ENCODE measurements at regions not wholly inside any gene's neighbourhood (a gene's known extent, or its start where the extent isn't known, plus 50 kb on each side); places are given as distances from the start of the nearest gene placed in this dataset.
A peak's percentile ranks its signal among the peaks of the same experiment; 100 is the strongest.
"Not testable (repeated sequence)": the region's sequence is repeated elsewhere in the genome, so short reads cannot be mapped to it uniquely, and the experiment has no call there.

DNA sequence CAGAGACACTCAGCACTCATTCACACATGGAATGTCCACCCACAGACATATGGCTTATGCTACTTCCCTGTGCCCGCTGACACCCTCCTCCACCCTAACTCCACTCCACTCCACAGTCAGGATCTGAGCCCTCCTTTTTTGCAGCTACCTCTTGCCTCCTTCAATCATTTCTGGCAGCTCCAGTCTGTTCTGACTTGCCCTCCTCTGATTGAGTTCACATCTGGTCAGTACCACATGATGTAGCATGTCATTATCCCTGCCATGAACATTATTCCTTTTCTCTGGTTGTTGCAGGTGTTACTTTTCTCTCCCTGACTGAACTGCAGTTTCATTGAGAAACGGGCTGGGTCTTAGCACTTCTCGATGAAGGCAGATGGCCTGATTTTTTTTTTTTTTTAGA lies 130.1 kb upstream of the EGR2 start:
- intact Hi-C loops (cut with DNase I), result no loop called here
- no peak for DNase-seq (ENCODE audit: low spot score)
- no peak for ATAC-seq

GRCh38 chr10:62939698-62940097 lies 123.5 kb upstream of the EGR2 start:
- intact Hi-C loops (cut with DNase I), result no loop called here
- ATAC-seq (no peak), DNase-seq (ENCODE audit: low spot score) (no peak)

DNA sequence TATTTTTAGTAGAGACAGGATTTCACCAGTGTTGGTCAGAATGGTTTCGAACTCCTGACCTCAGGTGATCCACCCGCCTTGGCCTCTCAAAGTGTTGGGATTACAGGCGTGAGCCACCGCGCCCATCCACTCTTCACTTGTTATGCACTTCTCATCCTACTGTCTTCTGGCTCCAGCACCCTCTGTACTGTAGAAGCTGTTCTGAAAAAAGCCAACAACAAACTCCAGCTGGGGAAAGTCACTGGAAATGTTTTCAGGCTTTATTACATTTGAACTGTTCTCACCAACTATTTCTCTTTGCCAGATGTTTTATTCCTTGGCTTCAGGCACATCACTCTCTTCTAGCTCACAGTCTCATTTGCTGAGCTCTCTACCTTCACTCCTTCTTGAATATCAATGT lies 122.5 kb upstream of the EGR2 start:
- no peak for ATAC-seq
- no peak for DNase-seq (ENCODE audit: low spot score)
- intact Hi-C loops (cut with DNase I), result no loop called here

- DNase-seq (ENCODE audit: low spot score) (no peak), ATAC-seq (no peak)
- intact Hi-C loops (cut with DNase I), result no loop called here
Observed at GRCh38 chr10:62937674-62938073, 121.5 kb upstream of the EGR2 start.

DNA sequence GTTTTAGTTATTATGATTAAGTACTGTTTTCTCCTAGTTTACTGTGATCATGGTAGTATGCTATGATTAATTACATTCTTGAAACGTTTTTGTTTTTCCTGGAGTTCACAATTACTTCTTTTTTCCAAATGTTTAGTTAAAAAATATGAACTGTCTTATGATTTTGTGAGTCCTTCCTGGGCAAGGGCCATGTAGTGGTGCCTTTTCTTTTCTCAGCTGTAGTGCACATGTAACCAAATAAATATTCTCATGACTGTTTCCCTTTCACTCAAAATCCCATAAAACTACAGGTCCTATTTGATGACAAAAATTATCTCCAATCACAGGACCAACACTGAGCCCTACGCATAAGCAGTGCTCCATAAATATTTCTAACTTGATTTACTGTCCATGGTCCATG lies 118.9 kb upstream of the EGR2 start:
- DNase-seq (ENCODE audit: low spot score) (no peak), ATAC-seq (peak; percentile 50)
- intact Hi-C loops (cut with DNase I), result no loop called here

DNA sequence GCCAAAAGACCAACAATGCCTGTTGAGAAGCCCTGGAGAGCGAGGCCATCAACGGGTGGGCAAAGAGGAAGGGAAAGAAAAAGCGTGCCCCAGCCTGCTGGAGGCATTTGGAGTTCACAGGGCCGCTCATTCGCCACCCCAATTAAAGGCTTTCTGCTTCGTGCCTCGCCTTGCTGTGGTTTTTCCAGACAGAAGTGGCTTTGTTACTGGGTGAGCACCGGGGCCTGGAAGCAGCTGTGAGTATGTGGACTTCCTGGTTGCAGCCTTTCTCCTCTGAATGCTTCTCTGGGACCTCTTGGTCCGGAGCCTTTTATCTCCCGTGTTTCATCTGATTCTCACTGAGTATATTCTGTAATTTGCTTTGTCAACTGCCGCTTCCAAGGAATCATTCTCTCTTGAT lies 118.1 kb upstream of the EGR2 start:
- intact Hi-C loops (cut with DNase I), result no loop called here
- no peak for DNase-seq (ENCODE audit: low spot score)
- ATAC-seq, result peak; percentile 95

- not testable (repeated sequence) for DNase-seq (ENCODE audit: low spot score); ATAC-seq
Observed at GRCh38 chr10:62928763-62929162, 112.6 kb upstream of the EGR2 start.

GRCh38 chr10:62926407-62926806 lies 110.2 kb upstream of the EGR2 start:
- intact Hi-C loops (cut with DNase I), result no loop called here
- no peak for DNase-seq (ENCODE audit: low spot score)
- no peak for ATAC-seq

More at GRCh38 chr10:62928763-62929162, 112.6 kb upstream of the EGR2 start:
- intact Hi-C loops (cut with DNase I), result not testable (repeated sequence)

DNA sequence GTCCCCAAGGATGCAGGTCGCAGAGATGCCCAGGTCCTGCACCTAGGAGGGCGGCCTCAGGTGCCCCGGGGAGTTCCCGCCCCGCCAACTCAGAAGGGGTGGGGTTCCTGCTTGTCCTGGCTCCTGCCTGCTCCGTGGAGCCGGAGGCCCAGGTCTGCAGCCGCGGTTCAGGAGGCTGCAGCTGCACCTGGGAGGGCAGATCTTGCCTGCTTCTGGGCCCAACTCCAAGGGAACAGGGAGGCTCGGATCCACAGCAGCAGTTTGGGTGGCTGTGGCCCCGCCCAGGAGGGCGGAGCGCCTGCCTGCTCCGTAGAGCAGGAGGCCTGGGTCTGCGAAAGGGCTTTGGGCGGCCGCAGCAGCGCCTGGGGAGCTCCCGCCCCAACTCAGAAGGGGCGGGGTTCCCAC lies 108.2 kb upstream of the EGR2 start:
- intact Hi-C loops (cut with DNase I), result no loop called here
- ATAC-seq (peak; percentile 71), DNase-seq (ENCODE audit: low spot score) (no peak)

DNA sequence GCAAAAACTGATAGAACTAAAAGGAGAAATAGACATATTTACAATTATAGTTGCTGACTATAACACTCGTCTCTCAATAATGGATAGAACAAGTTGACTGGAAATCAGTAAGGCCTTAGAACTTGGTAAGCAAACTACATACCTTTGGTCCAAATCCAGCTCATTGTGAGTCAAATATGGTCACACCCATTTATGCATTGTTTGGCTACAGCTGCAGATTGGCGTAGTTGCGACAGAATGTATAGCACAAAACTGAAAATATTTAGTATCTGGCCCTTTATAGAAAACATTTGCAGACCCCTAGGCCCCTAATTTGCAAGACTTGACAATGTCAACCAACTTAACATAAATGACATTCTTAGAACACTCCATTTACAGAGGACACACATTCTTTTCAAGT lies 103.6 kb upstream of the EGR2 start:
- DNase-seq (ENCODE audit: low spot score), result no peak
- intact Hi-C loops (cut with DNase I), result no loop called here
- no peak for ATAC-seq

GRCh38 chr10:62917475-62918238 lies 101.5 kb upstream of the EGR2 start:
- ATAC-seq (no peak), DNase-seq (ENCODE audit: low spot score) (no peak)
- intact Hi-C loops (cut with DNase I), result no loop called here

- intact Hi-C loops (cut with DNase I), result no loop called here
- DNase-seq (ENCODE audit: low spot score) (no peak), ATAC-seq (peak; percentile 86)
Observed at GRCh38 chr10:62916141-62916603, 100.0 kb upstream of the EGR2 start.

DNA sequence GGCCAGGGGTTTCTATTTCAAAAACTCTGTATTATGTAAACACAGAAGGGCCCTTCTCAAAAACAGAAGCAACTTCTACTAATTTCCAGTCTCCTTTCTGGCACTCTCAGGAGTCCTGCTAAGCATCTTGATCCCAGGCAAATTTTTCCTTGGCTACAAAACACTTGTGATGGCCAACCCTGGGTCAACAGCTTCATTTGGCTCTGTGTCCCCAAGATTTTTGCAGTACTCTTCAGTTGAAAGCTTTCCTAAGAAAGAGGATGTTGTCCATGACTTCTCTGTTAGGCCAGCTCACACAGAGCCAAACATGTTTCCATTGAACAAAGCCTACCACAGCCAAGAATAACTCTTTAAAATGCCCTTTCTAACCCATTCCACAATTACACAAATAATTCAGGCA lies 99.0 kb upstream of the EGR2 start:
- intact Hi-C loops (cut with DNase I), result no loop called here
- ATAC-seq, result peak; percentile 69
- DNase-seq (ENCODE audit: low spot score), result no peak

GRCh38 chr10:62912086-62912485 lies 95.9 kb upstream of the EGR2 start:
- intact Hi-C loops (cut with DNase I), result no loop called here
- DNase-seq (ENCODE audit: low spot score), result no peak
- ATAC-seq, result no peak

DNA sequence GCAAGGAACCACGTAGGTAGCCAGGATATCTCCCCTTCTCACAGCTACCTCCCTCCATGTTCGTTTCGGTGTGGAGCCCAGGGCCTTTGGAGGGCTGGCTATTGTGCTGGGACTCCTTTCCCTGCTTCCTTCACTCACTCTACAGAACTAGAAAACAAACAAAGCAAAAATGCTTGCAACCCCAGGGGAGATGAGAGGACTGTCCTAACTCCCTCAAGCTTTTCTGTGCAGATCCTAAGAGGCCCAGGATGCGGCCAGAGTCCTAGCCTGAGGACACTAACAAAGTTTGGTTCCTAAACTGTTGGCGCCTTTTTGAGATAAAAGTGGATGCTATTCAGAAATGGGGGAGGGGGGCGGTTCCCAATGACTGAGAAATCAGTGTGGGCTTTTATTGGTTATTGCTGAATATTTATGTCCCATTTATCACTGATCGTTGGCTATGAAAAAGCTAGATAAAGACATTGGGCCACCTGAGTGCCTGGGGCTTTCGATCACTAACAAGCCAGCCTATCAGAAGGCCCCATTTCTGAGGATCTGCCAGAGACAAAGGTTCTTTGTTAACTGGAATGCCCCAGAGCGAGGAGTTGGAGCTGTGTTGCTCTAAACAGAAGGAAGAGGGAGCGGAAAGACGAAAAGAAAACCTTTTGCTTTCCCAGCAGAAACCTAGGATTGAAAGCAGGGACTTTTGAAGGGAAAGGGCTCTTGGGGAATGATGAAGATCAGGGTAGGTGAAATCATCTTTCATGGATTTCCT lies 95.2 kb upstream of the EGR2 start:
- DNase-seq (ENCODE audit: low spot score), result no peak
- intact Hi-C loops (cut with DNase I), result no loop called here
- peak; percentile 66 for ATAC-seq

- DNase-seq (ENCODE audit: low spot score) (no peak), ATAC-seq (no peak)
- intact Hi-C loops (cut with DNase I), result no loop called here
Observed at GRCh38 chr10:62907470-62908212, 91.5 kb upstream of the EGR2 start.

DNA sequence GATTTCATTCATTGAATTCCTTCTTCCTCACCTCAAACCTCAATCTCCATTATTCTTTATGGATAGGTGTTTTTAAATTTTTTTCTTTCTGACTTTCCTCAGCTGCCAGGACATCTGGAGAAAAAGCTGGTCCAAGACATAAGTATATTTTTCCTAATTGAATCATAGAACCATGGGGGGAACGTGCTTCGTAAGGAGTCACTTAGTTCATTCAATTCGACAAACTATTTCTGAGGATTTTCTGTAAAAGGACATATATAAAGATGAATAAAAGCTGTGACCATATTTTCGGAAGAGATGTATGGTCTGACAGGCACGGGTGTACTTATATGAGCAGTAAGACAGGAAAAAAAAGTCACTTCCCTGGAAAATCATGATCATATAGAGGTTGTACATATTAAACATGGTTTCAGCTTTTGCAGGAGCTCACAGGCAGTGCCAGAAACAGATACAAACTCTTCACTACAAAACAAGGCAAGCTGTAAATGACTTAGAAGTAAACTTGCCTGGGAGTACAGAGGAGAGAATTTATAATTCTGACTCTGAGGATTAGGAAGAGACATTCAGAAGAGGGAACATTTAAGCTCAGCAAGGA lies 88.2 kb upstream of the EGR2 start:
- intact Hi-C loops (cut with DNase I), result no loop called here
- ATAC-seq (no peak), DNase-seq (ENCODE audit: low spot score) (no peak)

- DNase-seq (ENCODE audit: low spot score) (no peak), ATAC-seq (peak; percentile 56)
- intact Hi-C loops (cut with DNase I), result no loop called here
Observed at GRCh38 chr10:62903828-62904227, 87.7 kb upstream of the EGR2 start.

- intact Hi-C loops (cut with DNase I), result no loop called here
- DNase-seq (ENCODE audit: low spot score), result no peak
- no peak for ATAC-seq
Observed at GRCh38 chr10:62900829-62901571, 84.8 kb upstream of the EGR2 start.
